Naive thymus-derived CD4-positive, alpha-beta T cell (primary cell): ENCODE measurements at regions not wholly inside any gene's neighbourhood (a gene's known extent, or its start where the extent isn't known, plus 50 kb on each side); places are given as distances from the start of the nearest gene placed in this dataset.

ENCODE experiments used
- ATAC-seq: fragments of 150-1000 bp; cut with Tn5 transposase; 2 replicates; pipeline ENCODE4 v1.10.0; 2021; ENCODE audit warnings: mild to moderate bottlenecking, moderate library complexity
- CTCF ChIA-PET: fragments of 350-600 bp; sonication (Branson Sonifier 250); formaldehyde crosslinking; loops from one replicate; lab custom pipeline; 2021; ENCODE audit warnings: antibody characterized with exemption; lab: Charles Lee
- POLR2A ChIA-PET: fragments of 350-600 bp; sonication (Branson Sonifier 250); formaldehyde crosslinking; loops from one replicate; lab custom pipeline; 2021; ENCODE audit warnings: antibody characterized with exemption, inconsistent platforms; lab: Charles Lee
- DNase-seq, 9 donors: peaks; one replicate each; pipeline versions ENCODE4 v3.0.0 to v3.0.0-alpha.2; 2020 to 2022; ENCODE audit warnings: mixed read lengths in 1 of 9
- H3K27ac ChIP-seq: one replicate; pipeline ENCODE4 v1.7.0; 2013; ENCODE audit warnings: mild to moderate bottlenecking, low read depth, low read length, moderate library complexity
- H3K27me3 ChIP-seq, 2 donors: one replicate each; pipeline ENCODE4 v1.7.0; 2013; ENCODE audit warnings: low read length in 2 of 2, mild to moderate bottlenecking in 2 of 2, moderate library complexity in 2 of 2; ENCODE audit not compliant: control insufficient read depth in 2 of 2, insufficient read depth in 2 of 2
- H3K36me3 ChIP-seq, 3 experiments: 1 replicate in 2 of 3; 2 replicates in 1 of 3; pipeline ENCODE4 v1.7.0; 2013; ENCODE audit warnings: low read length in 3 of 3, mild to moderate bottlenecking in 3 of 3, moderate library complexity in 1 of 3; ENCODE audit not compliant: insufficient read depth in 3 of 3, control insufficient read depth in 2 of 3
- H3K4me1 ChIP-seq, 2 donors: one replicate each; pipeline ENCODE4 v1.7.0; 2013; ENCODE audit warnings: low read length in 2 of 2, mild to moderate bottlenecking in 2 of 2, moderate library complexity in 1 of 2; ENCODE audit not compliant: control insufficient read depth in 2 of 2, insufficient read depth in 2 of 2
- H3K4me3 ChIP-seq: 2 replicates; pipeline ENCODE4 v1.7.0; 2013; ENCODE audit warnings: mild to moderate bottlenecking, low read length
- H3K9me3 ChIP-seq, 3 experiments: 1 replicate in 2 of 3; 2 replicates in 1 of 3; pipeline ENCODE4 v1.7.0; 2013; ENCODE audit warnings: low read length in 3 of 3; ENCODE audit not compliant: control insufficient read depth in 2 of 3
- H3K27ac Mint-ChIP-seq, 9 donors: one replicate each; pipeline ENCODE4 v1.8.0; 2020 to 2022; ENCODE audit warnings: mixed read lengths in 9 of 9, mild to moderate bottlenecking in 8 of 9, moderate library complexity in 5 of 9, inconsistent platforms in 2 of 9
- H3K27me3 Mint-ChIP-seq, 5 donors: one replicate each; pipeline ENCODE4 v1.8.0; 2021 to 2022; ENCODE audit warnings: mixed read lengths in 5 of 5, mild to moderate bottlenecking in 1 of 5
- H3K36me3 Mint-ChIP-seq, 5 donors: one replicate each; pipeline ENCODE4 v1.8.0; 2020 to 2022; ENCODE audit warnings: mixed read lengths in 5 of 5, mild to moderate bottlenecking in 3 of 5, inconsistent platforms in 1 of 5
- H3K4me1 Mint-ChIP-seq, 7 donors: one replicate each; pipeline ENCODE4 v1.8.0; 2020 to 2022; ENCODE audit warnings: mixed read lengths in 7 of 7, mild to moderate bottlenecking in 3 of 7, inconsistent platforms in 1 of 7
- H3K4me3 Mint-ChIP-seq, 10 donors: one replicate each; pipeline ENCODE4 v1.8.0; 2020 to 2022; ENCODE audit warnings: mild to moderate bottlenecking in 10 of 10, mixed read lengths in 10 of 10, moderate library complexity in 6 of 10, inconsistent platforms in 2 of 10
- H3K9me3 Mint-ChIP-seq, 11 donors: one replicate each; pipeline ENCODE4 v1.8.0; 2020 to 2022; ENCODE audit warnings: mixed read lengths in 11 of 11, mild to moderate bottlenecking in 4 of 11, inconsistent platforms in 1 of 11, moderate library complexity in 1 of 11
- intact Hi-C, 2 donors: fragments of 100-400 bp; cut with micrococcal nuclease; formaldehyde crosslinking; loops; one replicate each; pipeline ENCODE4 v1.15.1; 2023

DNA sequence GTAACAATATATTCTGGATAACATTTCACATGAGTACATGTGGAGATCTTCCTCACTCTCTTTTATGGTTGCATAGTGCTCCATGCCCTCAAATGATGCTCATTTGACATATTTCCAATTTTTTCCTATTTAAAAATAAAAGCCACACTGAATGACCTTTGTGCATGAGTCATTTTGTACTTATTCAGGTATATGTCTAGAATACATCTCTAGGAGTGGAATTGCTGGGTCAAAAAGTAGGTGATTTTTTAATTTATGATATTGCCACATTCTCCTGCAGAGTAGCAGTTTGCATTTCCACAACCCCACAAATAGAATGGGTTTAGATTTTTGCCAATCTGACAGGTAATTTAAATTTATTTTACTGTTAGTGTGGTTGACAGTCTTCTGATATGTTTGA, 104.8 kb downstream of the RPAP3 start:
- H3K27ac ChIP-seq = no peak overlapping the region
- H3K9me3 ChIP-seq = peaks cover 0 to 7% (median 0%) of the 10 kb centered on the region in 3 experiments
- ChIA-PET CTCF (interaction anchor here (0.6 kb wide), 1 partner anchor 616 kb away, joined by 3 read pairs; no protein-coding TSS in a partner anchor), POLR2A (no interaction called here)
- no peaks in the 10 kb centered on the region for H3K4me1 ChIP-seq
- intact Hi-C loops = no loop called here
- H3K36me3 Mint-ChIP-seq = peaks cover 8 to 19% (median 11%) of the 10 kb centered on the region in 5 donors
- H3K27me3 ChIP-seq = no peaks in the 10 kb centered on the region
- no peaks in the 10 kb centered on the region for H3K36me3 ChIP-seq
- no peak for ATAC-seq
- H3K27me3 Mint-ChIP-seq = no peaks in the 10 kb centered on the region
- H3K4me3 Mint-ChIP-seq = no peak overlapping the region
- H3K4me1 Mint-ChIP-seq = peaks cover 0 to 3% (median 0%) of the 10 kb centered on the region in 7 donors
- H3K4me3 ChIP-seq = no peak overlapping the region
- no peak overlapping the region for H3K27ac Mint-ChIP-seq
- peaks cover 0 to 25% (median 11%) of the 10 kb centered on the region in 11 donors for H3K9me3 Mint-ChIP-seq
- DNase-seq = no peak

DNA sequence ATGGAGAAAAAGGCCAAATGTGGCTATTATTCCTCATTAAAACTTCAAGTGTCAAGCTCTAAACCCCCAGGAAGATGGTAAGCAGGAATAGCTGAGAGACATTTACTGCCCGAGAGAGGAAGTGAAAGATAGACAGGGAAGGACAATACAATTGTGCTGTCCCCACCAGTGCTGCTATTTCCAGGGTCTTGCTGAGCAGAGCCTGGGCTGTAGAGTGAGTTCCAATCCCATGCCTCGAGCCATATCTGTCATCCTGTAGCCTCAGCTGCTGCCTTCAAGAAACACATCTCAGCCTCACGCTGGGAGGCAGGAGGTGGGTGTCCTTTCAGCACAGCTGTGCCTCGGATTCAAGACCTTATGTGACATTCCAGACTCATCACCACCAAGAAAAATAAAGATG, 114.0 kb downstream of the RPAP3 start:
- Mint-ChIP-seq H3K27ac (no peak overlapping the region), H3K4me1 (peaks cover 0 to 7% (median 0%) of the 10 kb centered on the region in 7 donors)

DNA sequence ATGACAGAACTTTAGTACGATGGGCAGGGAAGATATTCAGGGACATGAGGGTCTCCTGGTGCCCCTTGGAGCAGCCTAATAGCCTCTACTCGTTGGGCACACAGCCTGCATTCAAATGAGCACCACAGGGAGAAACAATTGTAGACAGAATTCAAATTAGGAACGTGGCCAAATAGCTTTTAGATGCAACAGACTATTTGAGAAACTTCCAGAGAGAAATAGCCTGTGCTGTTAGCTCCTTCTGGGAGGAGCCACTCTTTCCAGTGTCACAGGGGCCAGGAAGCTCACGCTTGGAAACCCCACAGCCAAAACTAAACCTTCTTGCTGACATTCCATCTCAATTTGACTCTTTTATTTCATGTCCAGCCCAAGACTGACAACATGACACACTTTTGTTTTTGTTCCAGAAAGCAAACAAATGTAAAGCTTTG, 114.5 kb downstream of the RPAP3 start:
- H3K36me3 Mint-ChIP-seq = peaks cover 0 to 6% (median 3%) of the 10 kb centered on the region in 5 donors
- no peak overlapping the region for H3K4me3 Mint-ChIP-seq
- no peak for DNase-seq
- peaks cover 0 to 7% (median 0%) of the 10 kb centered on the region in 7 donors for H3K4me1 Mint-ChIP-seq
- H3K4me3 ChIP-seq = no peak overlapping the region
- no peaks in the 10 kb centered on the region for H3K36me3 ChIP-seq
- H3K27ac Mint-ChIP-seq = no peak overlapping the region
- ChIA-PET CTCF (no interaction called here), POLR2A (no interaction called here)
- peaks cover 0 to 8% (median 3%) of the 10 kb centered on the region in 11 donors for H3K9me3 Mint-ChIP-seq
- H3K27me3 ChIP-seq = no peaks in the 10 kb centered on the region
- intact Hi-C loops = no loop called here
- H3K27me3 Mint-ChIP-seq = no peaks in the 10 kb centered on the region
- H3K4me1 ChIP-seq = no peaks in the 10 kb centered on the region
- no peak overlapping the region for H3K27ac ChIP-seq
- H3K9me3 ChIP-seq = no peaks in the 10 kb centered on the region
- no peak for ATAC-seq

More for the DNA sequence above, 114.0 kb downstream of the RPAP3 start:
- no peaks in the 10 kb centered on the region for H3K4me1 ChIP-seq
- POLR2A ChIA-PET = no interaction called here
- no peak overlapping the region for H3K4me3 ChIP-seq
- H3K36me3 ChIP-seq = no peaks in the 10 kb centered on the region
- Mint-ChIP-seq H3K9me3 (peaks cover 0 to 9% (median 3%) of the 10 kb centered on the region in 11 donors), H3K27me3 (no peaks in the 10 kb centered on the region), H3K36me3 (peaks cover 0 to 6% (median 4%) of the 10 kb centered on the region in 5 donors), H3K4me3 (no peak overlapping the region)
- H3K27ac ChIP-seq = no peak overlapping the region
- CTCF ChIA-PET = no interaction called here
- H3K27me3 ChIP-seq = no peaks in the 10 kb centered on the region
- ATAC-seq = no peak
- no peak for DNase-seq
- no peaks in the 10 kb centered on the region for H3K9me3 ChIP-seq
- intact Hi-C loops = no loop called here

DNA sequence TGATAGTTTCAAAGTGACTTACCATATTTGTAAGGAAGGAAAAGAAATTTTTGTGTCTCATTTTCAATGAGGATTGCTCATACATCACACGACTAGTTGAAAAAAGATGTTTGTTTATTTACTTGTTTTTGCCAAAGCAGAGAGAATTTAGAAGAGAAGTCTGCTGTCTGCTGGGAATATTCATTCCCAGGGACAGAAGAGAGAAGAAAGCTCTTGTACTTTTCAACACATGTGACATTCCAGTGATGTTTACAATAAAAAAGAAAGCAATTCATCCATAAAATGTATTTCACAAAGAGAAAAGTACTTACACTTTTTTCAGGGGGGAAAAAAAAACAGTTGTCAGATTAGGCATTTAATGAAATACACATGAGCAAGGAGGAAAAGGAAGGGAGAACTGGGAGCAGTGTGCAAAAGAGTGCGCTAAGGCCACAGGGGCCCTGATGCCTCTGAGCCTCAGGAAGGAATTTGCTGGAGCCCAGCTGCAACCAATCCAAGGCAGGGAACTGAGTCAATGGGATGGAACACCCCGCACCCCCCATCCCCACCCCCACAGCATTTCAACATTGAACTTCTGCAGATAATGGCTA, 115.0 kb downstream of the RPAP3 start:
- ATAC-seq = no peak
- H3K9me3 ChIP-seq = no peaks in the 10 kb centered on the region
- H3K9me3 Mint-ChIP-seq = peaks cover 0 to 3% (median 0%) of the 10 kb centered on the region in 11 donors
- H3K4me1 Mint-ChIP-seq = peaks cover 0 to 7% (median 0%) of the 10 kb centered on the region in 7 donors
- POLR2A ChIA-PET = no interaction called here
- no peak overlapping the region for H3K4me3 ChIP-seq
- DNase-seq = no peak
- H3K27me3 Mint-ChIP-seq = no peaks in the 10 kb centered on the region
- no peak overlapping the region for H3K27ac ChIP-seq
- H3K4me3 Mint-ChIP-seq = no peak overlapping the region
- CTCF ChIA-PET = no interaction called here
- H3K36me3 ChIP-seq = no peaks in the 10 kb centered on the region
- H3K27me3 ChIP-seq = no peaks in the 10 kb centered on the region
- peaks cover 0 to under 1% (median 0%) of the 10 kb centered on the region in 5 donors for H3K36me3 Mint-ChIP-seq
- H3K27ac Mint-ChIP-seq = no peak overlapping the region
- intact Hi-C loops = no loop called here
- no peaks in the 10 kb centered on the region for H3K4me1 ChIP-seq

DNA sequence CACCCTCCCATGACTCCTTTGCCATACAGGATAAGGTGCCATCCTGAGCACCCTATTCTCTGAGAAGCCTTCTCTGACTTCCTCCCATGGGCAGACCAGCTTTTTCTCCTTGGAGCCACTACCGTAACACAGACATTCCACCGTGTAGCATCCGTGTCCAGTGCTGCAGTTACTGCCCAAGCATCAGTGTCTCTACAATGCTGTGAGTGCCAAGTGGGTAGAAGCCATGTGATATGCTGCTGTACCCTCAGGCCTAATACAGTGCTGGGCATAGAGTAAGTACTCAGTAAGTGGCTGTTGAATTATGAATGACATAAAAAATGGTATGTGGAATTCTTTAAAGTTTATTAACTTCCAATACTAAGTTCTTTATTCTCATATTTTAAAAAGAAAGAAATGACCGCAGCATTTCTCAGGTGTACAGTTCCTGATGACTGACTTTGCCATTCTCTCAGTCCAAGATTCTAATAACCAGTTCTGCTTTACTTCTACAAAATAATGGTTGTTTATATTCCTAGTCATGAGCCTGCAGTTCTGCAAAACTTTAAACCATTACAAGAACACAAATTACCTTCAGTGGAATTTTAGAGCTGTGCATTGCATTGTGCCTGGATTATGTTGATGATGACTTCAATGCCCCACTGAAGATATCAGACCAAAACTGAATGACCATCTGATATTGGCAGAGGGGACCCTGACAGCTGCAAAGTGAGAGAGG, 118.7 kb downstream of the RPAP3 start:
- intact Hi-C loops = no loop called here
- Histone ChIP-seq H3K27me3 (no peaks in the 10 kb centered on the region), H3K36me3 (no peaks in the 10 kb centered on the region), H3K4me3 (no peak overlapping the region), H3K4me1 (no peaks in the 10 kb centered on the region), H3K27ac (no peak overlapping the region), H3K9me3 (no peaks in the 10 kb centered on the region)
- H3K4me3 Mint-ChIP-seq = no peak overlapping the region
- peaks cover 0 to 3% (median 0%) of the 10 kb centered on the region in 5 donors for H3K36me3 Mint-ChIP-seq
- POLR2A ChIA-PET = no interaction called here
- ATAC-seq (no peak), DNase-seq (no peak)
- H3K27ac Mint-ChIP-seq = no peak overlapping the region
- peaks cover 0 to 2% (median 0%) of the 10 kb centered on the region in 5 donors for H3K27me3 Mint-ChIP-seq
- H3K4me1 Mint-ChIP-seq = peaks cover 0 to 7% (median 4%) of the 10 kb centered on the region in 7 donors
- H3K9me3 Mint-ChIP-seq = peaks cover 0 to 4% (median 0%) of the 10 kb centered on the region in 11 donors
- CTCF ChIA-PET = no interaction called here

DNA sequence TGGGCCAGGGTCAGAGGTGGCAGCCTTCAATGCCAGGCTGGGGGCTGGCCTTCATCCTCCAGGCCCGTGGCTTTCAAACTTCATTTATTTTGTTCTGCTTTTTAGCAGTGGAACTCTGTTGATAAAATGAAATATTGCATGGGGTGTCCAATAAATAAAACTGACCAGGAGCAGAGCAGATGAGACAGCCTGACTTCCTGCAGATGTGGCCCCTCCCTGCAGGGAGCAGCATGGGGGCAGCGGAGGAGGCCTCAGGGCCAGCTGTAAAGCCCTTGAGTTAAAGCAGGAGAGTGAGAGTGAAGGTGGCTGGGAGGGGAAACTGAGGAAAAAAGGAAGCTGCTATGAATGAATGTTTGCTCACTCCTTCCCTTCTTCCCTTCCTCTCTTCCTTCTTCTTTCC, 120.3 kb downstream of the RPAP3 start:
- no peaks in the 10 kb centered on the region for H3K27me3 ChIP-seq

More for the DNA sequence above, 120.3 kb downstream of the RPAP3 start:
- no peak overlapping the region for H3K27ac ChIP-seq
- H3K4me3 ChIP-seq = no peak overlapping the region
- no peaks in the 10 kb centered on the region for H3K36me3 ChIP-seq
- Mint-ChIP-seq H3K4me3 (no peak overlapping the region), H3K27me3 (peaks cover 0 to 2% (median 0%) of the 10 kb centered on the region in 5 donors), H3K9me3 (peaks cover 0 to 4% (median 0%) of the 10 kb centered on the region in 11 donors), H3K36me3 (peaks cover 0 to 3% (median 0%) of the 10 kb centered on the region in 5 donors), H3K27ac (no peak overlapping the region), H3K4me1 (peaks cover 0 to 7% (median 0%) of the 10 kb centered on the region in 7 donors)
- no peaks in the 10 kb centered on the region for H3K9me3 ChIP-seq
- DNase-seq = no peak
- no peak for ATAC-seq
- intact Hi-C loops = no loop called here
- POLR2A ChIA-PET = no interaction called here
- H3K4me1 ChIP-seq = no peaks in the 10 kb centered on the region
- CTCF ChIA-PET = no interaction called here
